ENCODE measurements at regions not wholly inside any gene's neighbourhood (a gene's known extent, or its start where the extent isn't known, plus 50 kb on each side); places are given as distances from the start of the nearest gene placed in this dataset.

GRCh38 chr13:109366525-109366924, 419.9 kb downstream of the IRS2 start:
- Histone ChIP-seq H3K27ac (no peak overlapping the region), H4K20me1 (ENCODE audit: insufficient read depth) (no peaks in the 10 kb centered on the region), H3K4me2 (no peak overlapping the region), H3K9me2 (ENCODE audit: insufficient read depth) (no peaks in the 10 kb centered on the region), H3K36me3 (ENCODE audit: low read depth) (no peaks in the 10 kb centered on the region), H3K79me2 (ENCODE audit: low read depth) (no peaks in the 10 kb centered on the region), H3K27me3 (ENCODE audit: insufficient read depth, low read depth) (no peaks in the 10 kb centered on the region), H3F3A (ENCODE audit: insufficient read depth, low read depth) (no peaks in the 10 kb centered on the region), H3K4me3 (no peak overlapping the region), H3K4me1 (replicated peaks; ENCODE audit: insufficient read depth) (no peaks in the 10 kb centered on the region), H2AFZ (no peak overlapping the region), H3K9me3 (ENCODE audit: insufficient read depth, low read depth) (peaks cover 5% of the 10 kb centered on the region; the same call in 1 of the 2 replicates)
- ChIA-PET POLR2A (ENCODE audit: unreplicated experiment) (no interaction called here), CTCF (no interaction called here)
- BruUV-seq (replicated peaks): no TSS peak
- DNase-seq: no peak
- intact Hi-C loops (cut with micrococcal nuclease; ENCODE audit: unreplicated experiment): no loop called here
- TF ChIP-seq, protein P1, sequence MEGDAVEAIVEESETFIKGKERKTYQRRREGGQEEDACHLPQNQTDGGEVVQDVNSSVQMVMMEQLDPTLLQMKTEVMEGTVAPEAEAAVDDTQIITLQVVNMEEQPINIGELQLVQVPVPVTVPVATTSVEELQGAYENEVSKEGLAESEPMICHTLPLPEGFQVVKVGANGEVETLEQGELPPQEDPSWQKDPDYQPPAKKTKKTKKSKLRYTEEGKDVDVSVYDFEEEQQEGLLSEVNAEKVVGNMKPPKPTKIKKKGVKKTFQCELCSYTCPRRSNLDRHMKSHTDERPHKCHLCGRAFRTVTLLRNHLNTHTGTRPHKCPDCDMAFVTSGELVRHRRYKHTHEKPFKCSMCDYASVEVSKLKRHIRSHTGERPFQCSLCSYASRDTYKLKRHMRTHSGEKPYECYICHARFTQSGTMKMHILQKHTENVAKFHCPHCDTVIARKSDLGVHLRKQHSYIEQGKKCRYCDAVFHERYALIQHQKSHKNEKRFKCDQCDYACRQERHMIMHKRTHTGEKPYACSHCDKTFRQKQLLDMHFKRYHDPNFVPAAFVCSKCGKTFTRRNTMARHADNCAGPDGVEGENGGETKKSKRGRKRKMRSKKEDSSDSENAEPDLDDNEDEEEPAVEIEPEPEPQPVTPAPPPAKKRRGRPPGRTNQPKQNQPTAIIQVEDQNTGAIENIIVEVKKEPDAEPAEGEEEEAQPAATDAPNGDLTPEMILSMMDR (conservative IDR thresholded peaks at IDR 0.05): no peak
- TF ChIP-seq EZH2 (IDR thresholded peaks at IDR 0.05; ENCODE audit: low read depth): no peak

DNA sequence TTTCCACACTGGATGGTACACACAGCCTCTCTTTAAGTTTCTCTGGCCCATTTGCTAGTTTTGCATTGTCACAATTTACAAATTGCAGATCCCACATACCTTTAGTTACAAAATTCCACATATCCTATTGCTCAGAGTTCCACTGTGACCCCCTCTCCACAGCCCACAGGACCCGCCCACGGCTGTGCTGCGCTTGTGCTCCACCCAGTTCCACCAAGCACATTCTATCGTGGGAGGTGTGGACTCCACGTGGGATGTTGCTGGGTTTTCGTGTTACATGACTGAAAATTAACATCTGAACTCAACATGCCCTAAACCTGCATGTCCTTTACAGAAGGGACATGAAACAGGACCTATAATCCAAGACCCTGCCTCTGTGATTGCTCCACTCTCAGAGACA, 423.0 kb downstream of the IRS2 start:
- no TSS peak for BruUV-seq (replicated peaks)
- no peak for TF ChIP-seq EZH2 (IDR thresholded peaks at IDR 0.05; ENCODE audit: low read depth)
- TF ChIP-seq, protein P1 (conservative IDR thresholded peaks at IDR 0.05): no peak
- H3K27me3 ChIP-seq (ENCODE audit: insufficient read depth, low read depth): no peaks in the 10 kb centered on the region
- H3K4me1 ChIP-seq (replicated peaks; ENCODE audit: insufficient read depth): no peaks in the 10 kb centered on the region
- H4K20me1 ChIP-seq (ENCODE audit: insufficient read depth): no peaks in the 10 kb centered on the region
- no peaks in the 10 kb centered on the region for H3K9me2 ChIP-seq (ENCODE audit: insufficient read depth)
- intact Hi-C loops (cut with micrococcal nuclease; ENCODE audit: unreplicated experiment): no loop called here
- no peaks in the 10 kb centered on the region for H3K36me3 ChIP-seq (ENCODE audit: low read depth)
- no peak for DNase-seq
- no peak overlapping the region for H3K27ac ChIP-seq
- H3K9me3 ChIP-seq (ENCODE audit: insufficient read depth, low read depth): peaks cover 5% of the 10 kb centered on the region; the same call in 1 of the 2 replicates
- POLR2A ChIA-PET (ENCODE audit: unreplicated experiment): no interaction called here
- CTCF ChIA-PET: no interaction called here
- H3F3A ChIP-seq (ENCODE audit: insufficient read depth, low read depth): no peaks in the 10 kb centered on the region
- no peak overlapping the region for H3K4me3 ChIP-seq
- H3K4me2 ChIP-seq: no peak overlapping the region
- no peaks in the 10 kb centered on the region for H3K79me2 ChIP-seq (ENCODE audit: low read depth)
- no peak overlapping the region for H2AFZ ChIP-seq

GRCh38 chr13:109362616-109363015, 423.8 kb downstream of the IRS2 start:
- CTCF ChIA-PET: no interaction called here
- Histone ChIP-seq H3K9me3 (ENCODE audit: insufficient read depth, low read depth) (peaks cover 5% of the 10 kb centered on the region; the same call in 1 of the 2 replicates), H2AFZ (no peak overlapping the region), H3F3A (ENCODE audit: insufficient read depth, low read depth) (no peaks in the 10 kb centered on the region), H3K4me1 (replicated peaks; ENCODE audit: insufficient read depth) (no peaks in the 10 kb centered on the region), H3K79me2 (ENCODE audit: low read depth) (no peaks in the 10 kb centered on the region), H3K36me3 (ENCODE audit: low read depth) (no peaks in the 10 kb centered on the region), H3K4me3 (no peak overlapping the region), H3K9me2 (ENCODE audit: insufficient read depth) (no peaks in the 10 kb centered on the region), H4K20me1 (ENCODE audit: insufficient read depth) (no peaks in the 10 kb centered on the region), H3K4me2 (no peak overlapping the region), H3K27me3 (ENCODE audit: insufficient read depth, low read depth) (no peaks in the 10 kb centered on the region), H3K27ac (no peak overlapping the region)
- DNase-seq: no peak
- TF ChIP-seq, protein P1 (conservative IDR thresholded peaks at IDR 0.05): no peak
- no peak for TF ChIP-seq EZH2 (IDR thresholded peaks at IDR 0.05; ENCODE audit: low read depth)
- POLR2A ChIA-PET (ENCODE audit: unreplicated experiment): no interaction called here
- intact Hi-C loops (cut with micrococcal nuclease; ENCODE audit: unreplicated experiment): no loop called here
- BruUV-seq (replicated peaks): no TSS peak
